Liver (tissue), 8 donors: ENCODE measurements at regions not wholly inside any gene's neighbourhood (a gene's known extent, or its start where the extent isn't known, plus 50 kb on each side); places are given as distances from the start of the nearest gene placed in this dataset.

Experiments used
- DNase-seq: peaks from one replicate; pipeline ENCODE4 v3.0.0-alpha.2; 2017; ENCODE audit warnings: low spot score
- H3K27ac ChIP-seq, 2 donors: one replicate each; pipeline ENCODE4 v1.7.0; 2013; ENCODE audit warnings: inconsistent platforms in 2 of 2, low read length in 2 of 2, control low read depth in 1 of 2, low read depth in 1 of 2, mild to moderate bottlenecking in 1 of 2
- H3K27me3 ChIP-seq, 4 donors: one replicate each; pipeline versions ENCODE4 v1.6.1 to v1.7.0; 2013; ENCODE audit warnings: low read length in 3 of 4, inconsistent platforms in 1 of 4, mild to moderate bottlenecking in 1 of 4, moderate library complexity in 1 of 4; ENCODE audit not compliant: control insufficient read depth in 4 of 4, insufficient read depth in 4 of 4
- H3K36me3 ChIP-seq, 4 donors: one replicate each; pipeline versions ENCODE4 v1.6.1 to v1.7.0; 2013; ENCODE audit warnings: low read length in 3 of 4, mild to moderate bottlenecking in 3 of 4, low read depth in 1 of 4, moderate library complexity in 1 of 4; ENCODE audit not compliant: control insufficient read depth in 4 of 4, insufficient read depth in 3 of 4
- H3K4me1 ChIP-seq, 4 donors: one replicate each; pipeline versions ENCODE4 v1.6.1 to v1.7.0; 2013; ENCODE audit warnings: low read length in 3 of 4, mild to moderate bottlenecking in 3 of 4, moderate library complexity in 1 of 4; ENCODE audit not compliant: control insufficient read depth in 4 of 4, insufficient read depth in 4 of 4
- H3K4me3 ChIP-seq, 3 donors: one replicate each; pipeline versions ENCODE4 v1.6.1 to v1.7.0; 2013; ENCODE audit warnings: low read length in 3 of 3, control low read depth in 1 of 3, low read depth in 1 of 3, mild to moderate bottlenecking in 1 of 3
- H3K9ac ChIP-seq, 2 donors: one replicate each; pipeline ENCODE4 v1.7.0; 2013; ENCODE audit warnings: low read length in 2 of 2, mild to moderate bottlenecking in 2 of 2, moderate library complexity in 2 of 2, control low read depth in 1 of 2, low read depth in 1 of 2
- H3K9me3 ChIP-seq, 4 donors: one replicate each; pipeline versions ENCODE4 v1.6.1 to v1.7.0; 2013; ENCODE audit warnings: low read length in 3 of 4; ENCODE audit not compliant: control insufficient read depth in 4 of 4
- EGR1 ChIP-seq, 2 donors: IDR thresholded peaks; 2 replicates each; pipeline ENCODE4 v1.6.1; 2016 to 2018; ENCODE audit warnings: antibody characterized with exemption in 2 of 2, low read depth in 2 of 2
- FOXA1 ChIP-seq: IDR thresholded peaks from 2 replicates; pipeline ENCODE4 v1.6.1; 2016; ENCODE audit warnings: antibody characterized with exemption
- FOXA2 ChIP-seq: IDR thresholded peaks from 2 replicates; pipeline ENCODE4 v1.6.1; 2016; ENCODE audit warnings: antibody characterized with exemption
- GABPA ChIP-seq, 2 donors: IDR thresholded peaks in 1 of 2; conservative IDR thresholded peaks in 1 of 2; 2 replicates each; pipeline ENCODE4 v1.6.1; 2016; ENCODE audit warnings: antibody characterized with exemption in 2 of 2, mild to moderate bottlenecking in 1 of 2, moderate library complexity in 1 of 2
- HNF4A ChIP-seq, 2 donors: conservative IDR thresholded peaks; 2 replicates each; pipeline ENCODE4 v1.6.1; 2016; ENCODE audit warnings: antibody characterized with exemption in 2 of 2, mild to moderate bottlenecking in 2 of 2
- HNF4G ChIP-seq: IDR thresholded peaks from 2 replicates; pipeline ENCODE4 v1.6.1; 2016; ENCODE audit warnings: antibody characterized with exemption
- JUND ChIP-seq, 2 donors: IDR thresholded peaks; 2 replicates each; pipeline ENCODE4 v1.6.1; 2016; ENCODE audit warnings: antibody characterized with exemption in 2 of 2
- NR2F2 ChIP-seq: IDR thresholded peaks from 2 replicates; pipeline ENCODE4 v1.6.1; 2016; ENCODE audit warnings: antibody characterized with exemption
- RAD21 ChIP-seq, 2 donors: IDR thresholded peaks; 2 replicates each; pipeline ENCODE4 v1.6.1; 2016; ENCODE audit warnings: antibody characterized with exemption in 2 of 2, mild to moderate bottlenecking in 2 of 2
- RXRA ChIP-seq, 2 donors: IDR thresholded peaks; 2 replicates each; pipeline ENCODE4 v1.6.1; 2017 to 2018; ENCODE audit warnings: antibody characterized with exemption in 2 of 2, mild to moderate bottlenecking in 1 of 2
- SP1 ChIP-seq: IDR thresholded peaks from 2 replicates; pipeline ENCODE4 v1.6.1; 2018; ENCODE audit warnings: antibody characterized with exemption, mild to moderate bottlenecking
- TAF1 ChIP-seq: conservative IDR thresholded peaks from 2 replicates; pipeline ENCODE4 v1.6.1; 2016; ENCODE audit warnings: antibody characterized with exemption, mild to moderate bottlenecking
- YY1 ChIP-seq: IDR thresholded peaks from 2 replicates; pipeline ENCODE4 v1.6.1; 2016; ENCODE audit warnings: antibody characterized with exemption, mild to moderate bottlenecking
- WGBS: extraction: QIAGEN DNeasy Blood & Tissue Kit; methylation state at CpG from one replicate; pipeline ENCODE4 v1.1.7; 2013; 5-methylcytosine and 5-hydroxymethylcytosine counted together
- TF ChIP-seq, protein P1 (sequence below): IDR thresholded peaks from 2 replicates; pipeline ENCODE4 v1.6.1; 2016; ENCODE audit warnings: antibody characterized with exemption
- TF ChIP-seq, protein P2 (sequence below): fragments of 150-350 bp; IDR thresholded peaks from 2 replicates; pipeline ENCODE4 v1.5.1; 2017; ENCODE audit warnings: improper control_type of control experiment, low read depth, low read length; ENCODE audit not compliant: missing input control
- TF ChIP-seq, protein P3 (sequence below): IDR thresholded peaks from 2 replicates; pipeline ENCODE4 v1.6.1; 2016; ENCODE audit warnings: antibody characterized with exemption
- TF ChIP-seq, protein P4 (sequence below): IDR thresholded peaks from 2 replicates; pipeline ENCODE4 v1.6.1; 2016; ENCODE audit warnings: antibody characterized with exemption, mild to moderate bottlenecking
- TF ChIP-seq, protein P5 (sequence below): IDR thresholded peaks from 2 replicates; pipeline ENCODE4 v1.6.1; 2016; ENCODE audit warnings: antibody characterized with exemption
- donor health status: healthy.
- donor health status: healthy.
- donor health status: healthy.
- donor health status: healthy.
- donor health status: healthy.

DNA sequence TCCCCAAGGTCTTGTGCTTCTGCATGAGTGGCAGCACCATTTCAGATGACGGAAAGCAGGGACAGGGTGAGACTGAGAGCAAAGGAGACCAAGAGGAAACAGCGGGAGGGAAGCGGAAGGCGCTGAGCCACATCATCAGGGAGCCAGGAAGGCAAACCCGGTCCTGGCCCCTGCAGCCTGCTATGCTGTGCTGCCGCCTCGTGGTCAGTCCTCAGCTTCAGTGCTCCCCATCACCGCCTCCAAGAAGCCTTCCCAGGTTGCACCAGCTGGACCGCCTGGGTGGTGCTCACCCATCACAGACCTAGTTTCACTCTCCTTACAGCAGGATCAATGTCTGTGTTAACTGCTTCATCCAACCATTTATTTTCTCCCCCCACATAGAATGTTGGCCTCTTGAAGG is 73.0 kb upstream of the PHF21B start:
- Histone ChIP-seq H3K36me3 (no peaks in the 10 kb centered on the region), H3K9me3 (no peaks in the 10 kb centered on the region)
- TF ChIP-seq, protein P1, sequence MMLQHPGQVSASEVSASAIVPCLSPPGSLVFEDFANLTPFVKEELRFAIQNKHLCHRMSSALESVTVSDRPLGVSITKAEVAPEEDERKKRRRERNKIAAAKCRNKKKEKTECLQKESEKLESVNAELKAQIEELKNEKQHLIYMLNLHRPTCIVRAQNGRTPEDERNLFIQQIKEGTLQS: no peak
- no peak for TF ChIP-seq SP1
- no peak for TF ChIP-seq JUND (IDR thresholded peaks at IDR 0.05)
- no peak for TF ChIP-seq YY1
- TF ChIP-seq, protein P2, sequence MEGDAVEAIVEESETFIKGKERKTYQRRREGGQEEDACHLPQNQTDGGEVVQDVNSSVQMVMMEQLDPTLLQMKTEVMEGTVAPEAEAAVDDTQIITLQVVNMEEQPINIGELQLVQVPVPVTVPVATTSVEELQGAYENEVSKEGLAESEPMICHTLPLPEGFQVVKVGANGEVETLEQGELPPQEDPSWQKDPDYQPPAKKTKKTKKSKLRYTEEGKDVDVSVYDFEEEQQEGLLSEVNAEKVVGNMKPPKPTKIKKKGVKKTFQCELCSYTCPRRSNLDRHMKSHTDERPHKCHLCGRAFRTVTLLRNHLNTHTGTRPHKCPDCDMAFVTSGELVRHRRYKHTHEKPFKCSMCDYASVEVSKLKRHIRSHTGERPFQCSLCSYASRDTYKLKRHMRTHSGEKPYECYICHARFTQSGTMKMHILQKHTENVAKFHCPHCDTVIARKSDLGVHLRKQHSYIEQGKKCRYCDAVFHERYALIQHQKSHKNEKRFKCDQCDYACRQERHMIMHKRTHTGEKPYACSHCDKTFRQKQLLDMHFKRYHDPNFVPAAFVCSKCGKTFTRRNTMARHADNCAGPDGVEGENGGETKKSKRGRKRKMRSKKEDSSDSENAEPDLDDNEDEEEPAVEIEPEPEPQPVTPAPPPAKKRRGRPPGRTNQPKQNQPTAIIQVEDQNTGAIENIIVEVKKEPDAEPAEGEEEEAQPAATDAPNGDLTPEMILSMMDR: no peak
- no peak for TF ChIP-seq RAD21 (IDR thresholded peaks at IDR 0.05)
- TF ChIP-seq, protein P3, sequence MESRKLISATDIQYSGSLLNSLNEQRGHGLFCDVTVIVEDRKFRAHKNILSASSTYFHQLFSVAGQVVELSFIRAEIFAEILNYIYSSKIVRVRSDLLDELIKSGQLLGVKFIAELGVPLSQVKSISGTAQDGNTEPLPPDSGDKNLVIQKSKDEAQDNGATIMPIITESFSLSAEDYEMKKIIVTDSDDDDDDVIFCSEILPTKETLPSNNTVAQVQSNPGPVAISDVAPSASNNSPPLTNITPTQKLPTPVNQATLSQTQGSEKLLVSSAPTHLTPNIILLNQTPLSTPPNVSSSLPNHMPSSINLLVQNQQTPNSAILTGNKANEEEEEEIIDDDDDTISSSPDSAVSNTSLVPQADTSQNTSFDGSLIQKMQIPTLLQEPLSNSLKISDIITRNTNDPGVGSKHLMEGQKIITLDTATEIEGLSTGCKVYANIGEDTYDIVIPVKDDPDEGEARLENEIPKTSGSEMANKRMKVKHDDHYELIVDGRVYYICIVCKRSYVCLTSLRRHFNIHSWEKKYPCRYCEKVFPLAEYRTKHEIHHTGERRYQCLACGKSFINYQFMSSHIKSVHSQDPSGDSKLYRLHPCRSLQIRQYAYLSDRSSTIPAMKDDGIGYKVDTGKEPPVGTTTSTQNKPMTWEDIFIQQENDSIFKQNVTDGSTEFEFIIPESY: no peak
- no peak for TF ChIP-seq FOXA1
- TF ChIP-seq NR2F2: no peak
- TF ChIP-seq TAF1: no peak
- no peak for TF ChIP-seq RXRA (IDR thresholded peaks at IDR 0.05)
- TF ChIP-seq FOXA2: no peak
- no peak for TF ChIP-seq HNF4G
- no peak for TF ChIP-seq HNF4A (conservative IDR thresholded peaks at IDR 0.05)
- TF ChIP-seq, protein P4, sequence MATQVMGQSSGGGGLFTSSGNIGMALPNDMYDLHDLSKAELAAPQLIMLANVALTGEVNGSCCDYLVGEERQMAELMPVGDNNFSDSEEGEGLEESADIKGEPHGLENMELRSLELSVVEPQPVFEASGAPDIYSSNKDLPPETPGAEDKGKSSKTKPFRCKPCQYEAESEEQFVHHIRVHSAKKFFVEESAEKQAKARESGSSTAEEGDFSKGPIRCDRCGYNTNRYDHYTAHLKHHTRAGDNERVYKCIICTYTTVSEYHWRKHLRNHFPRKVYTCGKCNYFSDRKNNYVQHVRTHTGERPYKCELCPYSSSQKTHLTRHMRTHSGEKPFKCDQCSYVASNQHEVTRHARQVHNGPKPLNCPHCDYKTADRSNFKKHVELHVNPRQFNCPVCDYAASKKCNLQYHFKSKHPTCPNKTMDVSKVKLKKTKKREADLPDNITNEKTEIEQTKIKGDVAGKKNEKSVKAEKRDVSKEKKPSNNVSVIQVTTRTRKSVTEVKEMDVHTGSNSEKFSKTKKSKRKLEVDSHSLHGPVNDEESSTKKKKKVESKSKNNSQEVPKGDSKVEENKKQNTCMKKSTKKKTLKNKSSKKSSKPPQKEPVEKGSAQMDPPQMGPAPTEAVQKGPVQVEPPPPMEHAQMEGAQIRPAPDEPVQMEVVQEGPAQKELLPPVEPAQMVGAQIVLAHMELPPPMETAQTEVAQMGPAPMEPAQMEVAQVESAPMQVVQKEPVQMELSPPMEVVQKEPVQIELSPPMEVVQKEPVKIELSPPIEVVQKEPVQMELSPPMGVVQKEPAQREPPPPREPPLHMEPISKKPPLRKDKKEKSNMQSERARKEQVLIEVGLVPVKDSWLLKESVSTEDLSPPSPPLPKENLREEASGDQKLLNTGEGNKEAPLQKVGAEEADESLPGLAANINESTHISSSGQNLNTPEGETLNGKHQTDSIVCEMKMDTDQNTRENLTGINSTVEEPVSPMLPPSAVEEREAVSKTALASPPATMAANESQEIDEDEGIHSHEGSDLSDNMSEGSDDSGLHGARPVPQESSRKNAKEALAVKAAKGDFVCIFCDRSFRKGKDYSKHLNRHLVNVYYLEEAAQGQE: no peak
- TF ChIP-seq, protein P5, sequence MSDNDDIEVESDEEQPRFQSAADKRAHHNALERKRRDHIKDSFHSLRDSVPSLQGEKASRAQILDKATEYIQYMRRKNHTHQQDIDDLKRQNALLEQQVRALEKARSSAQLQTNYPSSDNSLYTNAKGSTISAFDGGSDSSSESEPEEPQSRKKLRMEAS: no peak

DNA sequence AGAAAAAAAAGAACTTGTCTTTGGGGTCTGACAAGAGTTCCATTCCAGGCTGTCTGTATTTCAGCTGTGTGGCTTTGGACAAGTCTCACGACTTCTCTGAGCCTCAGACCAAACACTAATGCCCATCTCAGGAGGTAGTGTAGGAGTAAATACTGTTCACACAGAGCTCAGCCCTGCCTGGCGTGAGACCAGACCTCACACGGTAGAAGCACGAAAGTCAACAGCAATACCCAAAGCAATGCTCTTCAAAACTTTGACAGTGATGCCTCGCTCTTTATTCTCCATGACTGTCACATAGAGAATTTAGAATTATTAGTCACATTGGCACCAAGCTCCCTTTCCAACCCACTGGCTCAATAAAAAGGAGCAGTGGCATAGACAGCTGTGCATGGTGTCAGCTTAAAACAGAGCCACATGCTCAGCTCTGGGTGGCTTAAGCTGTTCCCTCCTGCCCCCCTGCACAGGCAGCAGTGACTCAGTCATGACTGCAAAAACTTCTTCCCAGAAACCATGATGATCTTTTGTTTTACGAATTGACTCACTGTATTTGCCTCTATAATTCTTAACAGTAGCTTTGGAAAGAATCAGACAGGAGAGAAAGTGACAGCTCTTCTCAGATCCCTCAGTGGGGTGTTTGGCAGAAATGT is 74.0 kb upstream of the PHF21B start:
- 71% methylated on average over 6 of the region's 6 CpGs for WGBS

More for the DNA sequence above, 73.0 kb upstream of the PHF21B start:
- Histone ChIP-seq H3K27ac (no peak overlapping the region), H3K27me3 (no peaks in the 10 kb centered on the region), H3K4me1 (no peaks in the 10 kb centered on the region), H3K4me3 (no peak overlapping the region), H3K9ac (no peak overlapping the region)
- 48% methylated on average over 9 of the region's 9 CpGs for WGBS
- no peak for DNase-seq

More for the DNA sequence above, 74.0 kb upstream of the PHF21B start:
- Histone ChIP-seq H3K4me3 (no peak overlapping the region), H3K9ac (no peak overlapping the region), H3K27ac (no peak overlapping the region), H3K36me3 (no peaks in the 10 kb centered on the region), H3K4me1 (no peaks in the 10 kb centered on the region), H3K9me3 (no peaks in the 10 kb centered on the region), H3K27me3 (no peaks in the 10 kb centered on the region)
- TF ChIP-seq RXRA (IDR thresholded peaks at IDR 0.05) (no peak), NR2F2 (no peak), HNF4G (no peak), YY1 (no peak), GABPA (IDR thresholded peaks at IDR 0.05 in 1 of 2, conservative IDR thresholded peaks at IDR 0.05 in 1 of 2) (no peak), TAF1 (no peak), JUND (IDR thresholded peaks at IDR 0.05) (no peak), HNF4A (conservative IDR thresholded peaks at IDR 0.05) (no peak), SP1 (no peak), EGR1 (IDR thresholded peaks at IDR 0.05; ENCODE audit: low read depth in 2 of 2) (no peak)
- DNase-seq: no peak
